ENCODE measurements at regions not wholly inside any gene's neighbourhood (a gene's known extent, or its start where the extent isn't known, plus 50 kb on each side); places are given as distances from the start of the nearest gene placed in this dataset.

GRCh38 chr12:113766131-113766878 lies 199.8 kb downstream of the RBM19 start:
- Histone ChIP-seq H3K4me1 (no peaks in the 10 kb centered on the region), H3K36me3 (no peaks in the 10 kb centered on the region), H3K4me3 (no peak overlapping the region), H3K27me3 (peaks cover 0 to 65% (median 52%) of the 10 kb centered on the region in 3 donors), H3K27ac (no peak overlapping the region), H3K9me3 (no peaks in the 10 kb centered on the region)
- WGBS, 2 donors, result 25 to 62% methylated on average over 36 of the region's 36 CpGs
- intact Hi-C loops (cut with DNase I), result no loop called here
- TF ChIP-seq CTCF (IDR thresholded peaks at IDR 0.05), result no peak
- TF ChIP-seq EP300 (IDR thresholded peaks at IDR 0.05), result no peak
- no peak for TF ChIP-seq POLR2AphosphoS5 (IDR thresholded peaks at IDR 0.05)
- no peak for TF ChIP-seq POLR2A (IDR thresholded peaks at IDR 0.05)
- DNase-seq, result no peak

GRCh38 chr12:113764661-113765060 lies 201.5 kb downstream of the RBM19 start:
- Histone ChIP-seq H3K27ac (no peak overlapping the region), H3K27me3 (peaks cover 0 to 76% (median 52%) of the 10 kb centered on the region in 3 donors), H3K36me3 (no peaks in the 10 kb centered on the region), H3K4me1 (no peaks in the 10 kb centered on the region), H3K4me3 (no peak overlapping the region), H3K9me3 (no peaks in the 10 kb centered on the region)
- no peak for DNase-seq
- intact Hi-C loops (cut with DNase I), result no loop called here
- TF ChIP-seq POLR2AphosphoS5 (IDR thresholded peaks at IDR 0.05), result no peak
- no peak for TF ChIP-seq POLR2A (IDR thresholded peaks at IDR 0.05)
- no peak for TF ChIP-seq EP300 (IDR thresholded peaks at IDR 0.05)
- no peak for TF ChIP-seq CTCF (IDR thresholded peaks at IDR 0.05)
- WGBS, 2 donors, result 87 to 88% methylated on average over 10 of the region's 10 CpGs

GRCh38 chr12:113762882-113763816 lies 203.0 kb downstream of the RBM19 start:
- peaks cover 0 to 73% (median 52%) of the 10 kb centered on the region in 3 donors for H3K27me3 ChIP-seq
- intact Hi-C loops (cut with DNase I), result no loop called here
- no peak overlapping the region for H3K27ac ChIP-seq
- no peak for TF ChIP-seq POLR2A (IDR thresholded peaks at IDR 0.05)
- no peak for TF ChIP-seq EP300 (IDR thresholded peaks at IDR 0.05)
- no peak for TF ChIP-seq CTCF (IDR thresholded peaks at IDR 0.05)
- no peak for TF ChIP-seq POLR2AphosphoS5 (IDR thresholded peaks at IDR 0.05)
- H3K36me3 ChIP-seq, result no peaks in the 10 kb centered on the region
- 71 to 74% methylated on average over 17 of the region's 17 CpGs for WGBS, 2 donors
- no peaks in the 10 kb centered on the region for H3K9me3 ChIP-seq
- no peaks in the 10 kb centered on the region for H3K4me1 ChIP-seq
- no peak for DNase-seq
- no peak overlapping the region for H3K4me3 ChIP-seq

GRCh38 chr12:113762155-113762881 lies 203.8 kb downstream of the RBM19 start:
- intact Hi-C loops (cut with DNase I), result no loop called here
- peaks cover 0 to 75% (median 52%) of the 10 kb centered on the region in 3 donors for H3K27me3 ChIP-seq
- TF ChIP-seq EP300 (IDR thresholded peaks at IDR 0.05) (no peak), POLR2AphosphoS5 (IDR thresholded peaks at IDR 0.05) (no peak), CTCF (IDR thresholded peaks at IDR 0.05) (no peak), POLR2A (IDR thresholded peaks at IDR 0.05) (no peak)
- no peak for DNase-seq
- WGBS, 2 donors, result 19 to 22% methylated on average over 19 of the region's 19 CpGs
- no peak overlapping the region for H3K27ac ChIP-seq
- no peaks in the 10 kb centered on the region for H3K4me1 ChIP-seq
- no peaks in the 10 kb centered on the region for H3K36me3 ChIP-seq
- H3K9me3 ChIP-seq, result no peaks in the 10 kb centered on the region
- no peak overlapping the region for H3K4me3 ChIP-seq

All from sigmoid colon (tissue), 6 donors.